Breast epithelium (tissue), 4 donors: ENCODE measurements at regions not wholly inside any gene's neighbourhood (a gene's known extent, or its start where the extent isn't known, plus 50 kb on each side); places are given as distances from the start of the nearest gene placed in this dataset.

Source experiments
- DNase-seq, 2 donors: peaks; one replicate each; pipeline ENCODE4 v3.0.0-alpha.2; 2019; ENCODE audit warnings: low spot score in 2 of 2
- H3K27ac ChIP-seq, 2 donors: fragments of 200-600 bp; sonication (generic) in 1 of 2; one replicate each; pipeline ENCODE4 v1.5.1; 2016 to 2019; ENCODE audit warnings: mild to moderate bottlenecking in 1 of 2
- H3K27me3 ChIP-seq, 2 donors: fragments of 200-600 bp; sonication (generic) in 1 of 2; one replicate each; pipeline versions ENCODE4 v1.5.1 to v1.6.0; 2017 to 2019; ENCODE audit warnings: control low read depth in 1 of 2, mild to moderate bottlenecking in 1 of 2
- H3K36me3 ChIP-seq: fragments of 200-600 bp; one replicate; pipeline ENCODE4 v1.5.1; 2019
- H3K4me1 ChIP-seq, 2 donors: fragments of 200-600 bp; sonication (generic); one replicate each; pipeline ENCODE4 v1.5.1; 2016 to 2019; ENCODE audit warnings: control low read depth in 1 of 2
- H3K4me3 ChIP-seq, 3 donors: fragments of 200-600 bp; sonication (generic); 1 replicate in 2 of 3; 2 replicates in 1 of 3; pipeline ENCODE4 v1.5.1; 2016 to 2019; ENCODE audit warnings: mild to moderate bottlenecking in 3 of 3, moderate library complexity in 2 of 3
- H3K9me3 ChIP-seq, 2 donors: fragments of 200-600 bp; sonication (generic) in 1 of 2; one replicate each; pipeline ENCODE4 v1.5.1; 2016 to 2019; ENCODE audit warnings: control low read depth in 1 of 2
- CTCF ChIP-seq, 3 donors: fragments of 450-650 bp; IDR thresholded peaks; one replicate each; pipeline ENCODE4 v1.5.1; 2016 to 2017; ENCODE audit warnings: antibody characterized with exemption in 3 of 3, mild to moderate bottlenecking in 3 of 3, moderate library complexity in 3 of 3
- POLR2A ChIP-seq: fragments of 450-650 bp; IDR thresholded peaks from one replicate; pipeline ENCODE4 v1.6.1; 2016; ENCODE audit warnings: antibody characterized with exemption, mild to moderate bottlenecking, moderate library complexity
- POLR2AphosphoS5 ChIP-seq, 3 donors: sonication (generic); formaldehyde crosslinking; IDR thresholded peaks; one replicate each; pipeline ENCODE4 v1.6.1; 2017; ENCODE audit warnings: antibody characterized with exemption in 3 of 3
- intact Hi-C: fragments of 100-400 bp; cut with DNase I; formaldehyde crosslinking; loops from one replicate; pipeline ENCODE4 v1.15.1; 2023; ENCODE audit warnings: low total_unique reads

- H3K27ac ChIP-seq: no peak overlapping the region
- no peaks in the 10 kb centered on the region for H3K9me3 ChIP-seq
- H3K27me3 ChIP-seq: no peaks in the 10 kb centered on the region
- H3K4me1 ChIP-seq: no peaks in the 10 kb centered on the region
- DNase-seq: no peak
- TF ChIP-seq POLR2AphosphoS5 (IDR thresholded peaks at IDR 0.05) (no peak), CTCF (IDR thresholded peaks at IDR 0.05) (no peak), POLR2A (no peak)
- intact Hi-C loops: no loop called here
- H3K4me3 ChIP-seq: no peak overlapping the region
- no peaks in the 10 kb centered on the region for H3K36me3 ChIP-seq
These were observed 171.6 kb upstream of the PDE3A start for GRCh38 chr12:20196767-20197166.

- Histone ChIP-seq H3K27me3 (no peaks in the 10 kb centered on the region), H3K36me3 (no peaks in the 10 kb centered on the region), H3K4me1 (no peaks in the 10 kb centered on the region), H3K9me3 (no peaks in the 10 kb centered on the region), H3K27ac (no peak overlapping the region), H3K4me3 (no peak overlapping the region)
- intact Hi-C loops: no loop called here
- TF ChIP-seq POLR2A (no peak), CTCF (IDR thresholded peaks at IDR 0.05) (no peak), POLR2AphosphoS5 (IDR thresholded peaks at IDR 0.05) (no peak)
- DNase-seq: no peak
These were observed 170.9 kb upstream of the PDE3A start for GRCh38 chr12:20197411-20197810.

- Histone ChIP-seq H3K9me3 (no peaks in the 10 kb centered on the region), H3K4me3 (no peak overlapping the region), H3K36me3 (no peaks in the 10 kb centered on the region), H3K27me3 (no peaks in the 10 kb centered on the region), H3K27ac (no peak overlapping the region), H3K4me1 (no peaks in the 10 kb centered on the region)
- intact Hi-C loops: no loop called here
- no peak for DNase-seq
- TF ChIP-seq POLR2AphosphoS5 (IDR thresholded peaks at IDR 0.05): no peak
- TF ChIP-seq CTCF (IDR thresholded peaks at IDR 0.05): no peak
- TF ChIP-seq POLR2A: no peak
These were observed 168.6 kb upstream of the PDE3A start for GRCh38 chr12:20199780-20200179.

GRCh38 chr12:20201733-20202132 lies 166.6 kb upstream of the PDE3A start:
- no peak overlapping the region for H3K4me3 ChIP-seq
- DNase-seq: no peak
- H3K27ac ChIP-seq: no peak overlapping the region
- TF ChIP-seq POLR2A (no peak), CTCF (IDR thresholded peaks at IDR 0.05) (no peak), POLR2AphosphoS5 (IDR thresholded peaks at IDR 0.05) (no peak)
- H3K4me1 ChIP-seq: no peaks in the 10 kb centered on the region
- no peaks in the 10 kb centered on the region for H3K27me3 ChIP-seq
- intact Hi-C loops: no loop called here
- H3K9me3 ChIP-seq: no peaks in the 10 kb centered on the region
- no peaks in the 10 kb centered on the region for H3K36me3 ChIP-seq

- DNase-seq: no peak
- Histone ChIP-seq H3K9me3 (no peaks in the 10 kb centered on the region), H3K36me3 (no peaks in the 10 kb centered on the region), H3K27me3 (no peaks in the 10 kb centered on the region), H3K27ac (no peak overlapping the region), H3K4me3 (no peak overlapping the region), H3K4me1 (no peaks in the 10 kb centered on the region)
- intact Hi-C loops: no loop called here
- TF ChIP-seq POLR2AphosphoS5 (IDR thresholded peaks at IDR 0.05) (no peak), POLR2A (no peak), CTCF (IDR thresholded peaks at IDR 0.05) (no peak)
These were observed 162.5 kb upstream of the PDE3A start for GRCh38 chr12:20205854-20206253.
